MM.1S (cell line): ENCODE measurements at regions not wholly inside any gene's neighbourhood (a gene's known extent, or its start where the extent isn't known, plus 50 kb on each side); places are given as distances from the start of the nearest gene placed in this dataset.

Experiments
- CTCF ChIP-seq: fragments of 300-600 bp; sonication (generic); IDR thresholded peaks from 2 replicates; pipeline ENCODE4 v1.5.1; 2016; ENCODE audit warnings: antibody characterized with exemption, low read length, mixed read lengths
- EZH2 ChIP-seq: fragments of 300-600 bp; sonication (generic); optimal IDR thresholded peaks from 2 replicates; pipeline ENCODE3; 2017; ENCODE audit warnings: low read depth, mild to moderate bottlenecking, antibody characterized with exemption, low read length, mixed read lengths

GRCh38 chr6:21518317-21518716 lies 75.2 kb upstream of the SOX4 start:
- TF ChIP-seq EZH2, result no peak
- TF ChIP-seq CTCF, result no peak
